B cell (primary cell): ENCODE measurements at regions not wholly inside any gene's neighbourhood (a gene's known extent, or its start where the extent isn't known, plus 50 kb on each side); places are given as distances from the start of the nearest gene placed in this dataset.

ENCODE experiments used
- ATAC-seq: fragments of 200-7000 bp; cut with Tn5 transposase; one replicate; pipeline ENCODE4 v1.10.0; 2021; ENCODE audit warnings: low read depth, mild to moderate bottlenecking, moderate number of reproducible peaks, moderate library complexity
- CTCF ChIA-PET: fragments of 350-600 bp; sonication (Branson Sonifier 250); formaldehyde crosslinking; loops from one replicate; lab custom pipeline; 2021; ENCODE audit warnings: antibody characterized with exemption, inconsistent platforms; lab: Charles Lee
- POLR2A ChIA-PET: fragments of 350-600 bp; sonication (Branson Sonifier 250); formaldehyde crosslinking; loops from one replicate; lab custom pipeline; 2021; ENCODE audit warnings: antibody characterized with exemption; lab: Charles Lee
- DNase-seq: peaks from one replicate; pipeline ENCODE4 v3.0.0; 2013
- H2AFZ ChIP-seq: 2 replicates; pipeline ENCODE4 v1.6.1; 2012; ENCODE audit warnings: mild to moderate bottlenecking, low read depth, low read length; ENCODE audit not compliant: insufficient read depth, poor library complexity, severe bottlenecking
- H3K27ac ChIP-seq, 2 donors: 1 replicate in 1 of 2; 2 replicates in 1 of 2; pipeline ENCODE4 v1.5.1; 2012 to 2013; ENCODE audit warnings: low read length in 2 of 2, mild to moderate bottlenecking in 2 of 2, moderate library complexity in 1 of 2
- H3K27me3 ChIP-seq, 4 experiments: fragments of 200-600 bp in 1 of 4; sonication (generic) in 1 of 4; replicated peaks in 1 of 4; 1 replicate in 2 of 4; 2 replicates in 2 of 4; pipeline versions ENCODE4 v1.6.1 to v1.7.0; 2013 to 2016; ENCODE audit warnings: low read length in 3 of 4, mild to moderate bottlenecking in 2 of 4, mixed read lengths in 1 of 4, moderate library complexity in 1 of 4; ENCODE audit not compliant: insufficient read depth in 4 of 4, control insufficient read depth in 3 of 4; ENCODE audit errors: control extremely low read depth in 1 of 4
- H3K36me3 ChIP-seq, 2 experiments: replicated peaks in 1 of 2; 1 replicate in 1 of 2; 2 replicates in 1 of 2; pipeline versions ENCODE4 v1.6.1 to v1.7.1; 2013; ENCODE audit warnings: low read length in 1 of 2; ENCODE audit not compliant: insufficient read depth in 2 of 2, control insufficient read depth in 1 of 2; ENCODE audit errors: control extremely low read depth in 1 of 2, extremely low read depth in 1 of 2
- H3K4me1 ChIP-seq, 2 donors: fragments of 200-600 bp in 1 of 2; sonication (generic) in 1 of 2; 1 replicate in 1 of 2; 2 replicates in 1 of 2; pipeline versions ENCODE4 v1.5.1 to v1.6.1; 2013 to 2017; ENCODE audit warnings: low read length in 2 of 2; ENCODE audit not compliant: control insufficient read depth in 2 of 2, insufficient read depth in 2 of 2
- H3K4me2 ChIP-seq: replicated peaks from 2 replicates; pipeline ENCODE3; 2012; ENCODE audit warnings: mild to moderate bottlenecking, low read depth, low read length; ENCODE audit not compliant: poor library complexity, severe bottlenecking
- H3K4me3 ChIP-seq, 5 experiments: fragments of 200-600 bp in 1 of 5; sonication (generic) in 1 of 5; 1 replicate in 3 of 5; 2 replicates in 2 of 5; pipeline versions ENCODE4 v1.5.1 to v1.7.0; 2011 to 2016; ENCODE audit warnings: low read length in 4 of 5, mild to moderate bottlenecking in 4 of 5, low read depth in 2 of 5, control low read depth in 1 of 5, moderate library complexity in 1 of 5; ENCODE audit not compliant: insufficient read depth in 1 of 5; ENCODE audit errors: control extremely low read depth in 1 of 5, extremely low read depth in 1 of 5
- H3K79me2 ChIP-seq: fragments of 200-600 bp; sonication (generic); one replicate; pipeline ENCODE4 v1.6.0; 2016; ENCODE audit warnings: low read length; ENCODE audit not compliant: control insufficient read depth, insufficient read depth
- H3K9ac ChIP-seq: fragments of 200-600 bp; sonication (generic); 2 replicates; pipeline ENCODE4 v1.6.1; 2017; ENCODE audit warnings: mild to moderate bottlenecking, low read length, moderate library complexity
- H3K9me3 ChIP-seq, 3 donors: one replicate each; pipeline versions ENCODE4 v1.6.1 to v1.7.1; 2013; ENCODE audit warnings: low read length in 2 of 3; ENCODE audit not compliant: control insufficient read depth in 2 of 3, insufficient read depth in 1 of 3; ENCODE audit errors: control extremely low read depth in 1 of 3
- H4K20me1 ChIP-seq: 2 replicates; pipeline ENCODE4 v1.6.0; 2012; ENCODE audit warnings: mild to moderate bottlenecking, low read length; ENCODE audit not compliant: insufficient read depth, control insufficient read depth, poor library complexity, severe bottlenecking
- H3K27ac Mint-ChIP-seq: one replicate; pipeline ENCODE4 v1.8.0; 2021; ENCODE audit warnings: mixed read lengths
- H3K27me3 Mint-ChIP-seq: one replicate; pipeline ENCODE4 v1.8.0; 2021; ENCODE audit warnings: mixed read lengths
- H3K4me1 Mint-ChIP-seq: one replicate; pipeline ENCODE4 v1.8.0; 2021; ENCODE audit warnings: mixed read lengths
- H3K4me3 Mint-ChIP-seq: one replicate; pipeline ENCODE4 v1.8.0; 2021; ENCODE audit warnings: mixed read lengths
- H3K9me3 Mint-ChIP-seq: one replicate; pipeline ENCODE4 v1.8.0; 2022; ENCODE audit warnings: mixed read lengths; ENCODE audit not compliant: insufficient read depth
- EZH2 ChIP-seq: IDR thresholded peaks from 2 replicates; pipeline ENCODE4 v1.6.1; 2012; ENCODE audit warnings: borderline replicate concordance, low read depth, mild to moderate bottlenecking, moderate library complexity, low read length; ENCODE audit not compliant: insufficient read depth, poor library complexity, severe bottlenecking
- WGBS: methylation state at CpG from one replicate; pipeline ENCODE4 v1.1.5; 2013; ENCODE audit warnings: missing lambda C conversion rate; ENCODE audit not compliant: insufficient coverage; 5-methylcytosine and 5-hydroxymethylcytosine counted together
- intact Hi-C: fragments of 100-400 bp; cut with micrococcal nuclease; formaldehyde crosslinking; loops from one replicate; pipeline ENCODE4 v1.10.0; 2022
- TF ChIP-seq, protein P1 (sequence below): fragments of 200-600 bp; IDR thresholded peaks from one replicate; pipeline ENCODE4 v1.8.0; 2022; ENCODE audit warnings: antibody characterized with exemption, mild to moderate bottlenecking

DNA sequence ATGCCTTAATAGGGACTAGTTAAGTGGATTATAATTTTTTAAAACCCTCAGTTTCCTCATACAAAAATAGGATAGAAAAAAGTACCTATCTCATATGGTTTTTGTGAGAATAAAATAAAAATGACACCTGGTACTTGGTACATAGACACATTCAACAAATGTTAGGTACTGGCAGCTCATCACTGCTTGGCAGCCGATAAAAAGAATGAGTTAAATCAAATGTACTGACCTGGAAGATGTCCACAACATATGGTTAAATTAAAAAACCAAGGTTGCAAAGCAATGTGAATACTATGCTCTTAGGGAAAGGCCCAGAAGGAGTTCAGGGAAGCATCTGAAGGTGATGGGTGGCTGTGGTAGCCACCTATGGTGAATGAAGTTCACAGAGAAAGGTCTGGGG, 64.9 kb upstream of the SMYD2 start:
- H3K27me3 ChIP-seq: peaks cover 0 to 10% (median 2%) of the 10 kb centered on the region in 4 experiments
- Mint-ChIP-seq H3K27me3 (peaks cover 29% of the 10 kb centered on the region), H3K9me3 (no peaks in the 10 kb centered on the region), H3K27ac (no peak overlapping the region), H3K4me3 (no peak overlapping the region), H3K4me1 (peaks cover 2% of the 10 kb centered on the region)
- H3K4me2 ChIP-seq: no peak overlapping the region
- no peak for DNase-seq
- ATAC-seq: no peak
- intact Hi-C loops: no loop called here
- H2AFZ ChIP-seq: no peak overlapping the region
- CTCF ChIA-PET: interaction anchor here (2.5 to 3.6 kb wide), 2 partner anchors 45 to 112 kb away, joined by 12 to 49 read pairs; no protein-coding TSS in a partner anchor
- no peak overlapping the region for H3K9ac ChIP-seq
- WGBS: no CpG with 5 or more reads among the region's 1 CpG
- no peak overlapping the region for H3K4me3 ChIP-seq
- H3K9me3 ChIP-seq: no peaks in the 10 kb centered on the region
- H3K36me3 ChIP-seq: no peaks in the 10 kb centered on the region
- no peak overlapping the region for H3K27ac ChIP-seq
- POLR2A ChIA-PET: no interaction called here
- no peak for TF ChIP-seq EZH2
- TF ChIP-seq, protein P1, sequence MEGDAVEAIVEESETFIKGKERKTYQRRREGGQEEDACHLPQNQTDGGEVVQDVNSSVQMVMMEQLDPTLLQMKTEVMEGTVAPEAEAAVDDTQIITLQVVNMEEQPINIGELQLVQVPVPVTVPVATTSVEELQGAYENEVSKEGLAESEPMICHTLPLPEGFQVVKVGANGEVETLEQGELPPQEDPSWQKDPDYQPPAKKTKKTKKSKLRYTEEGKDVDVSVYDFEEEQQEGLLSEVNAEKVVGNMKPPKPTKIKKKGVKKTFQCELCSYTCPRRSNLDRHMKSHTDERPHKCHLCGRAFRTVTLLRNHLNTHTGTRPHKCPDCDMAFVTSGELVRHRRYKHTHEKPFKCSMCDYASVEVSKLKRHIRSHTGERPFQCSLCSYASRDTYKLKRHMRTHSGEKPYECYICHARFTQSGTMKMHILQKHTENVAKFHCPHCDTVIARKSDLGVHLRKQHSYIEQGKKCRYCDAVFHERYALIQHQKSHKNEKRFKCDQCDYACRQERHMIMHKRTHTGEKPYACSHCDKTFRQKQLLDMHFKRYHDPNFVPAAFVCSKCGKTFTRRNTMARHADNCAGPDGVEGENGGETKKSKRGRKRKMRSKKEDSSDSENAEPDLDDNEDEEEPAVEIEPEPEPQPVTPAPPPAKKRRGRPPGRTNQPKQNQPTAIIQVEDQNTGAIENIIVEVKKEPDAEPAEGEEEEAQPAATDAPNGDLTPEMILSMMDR: no peak
- H4K20me1 ChIP-seq: no peaks in the 10 kb centered on the region
- H3K79me2 ChIP-seq: no peaks in the 10 kb centered on the region
- peaks cover 3% of the 10 kb centered on the region in 2 donors for H3K4me1 ChIP-seq

DNA sequence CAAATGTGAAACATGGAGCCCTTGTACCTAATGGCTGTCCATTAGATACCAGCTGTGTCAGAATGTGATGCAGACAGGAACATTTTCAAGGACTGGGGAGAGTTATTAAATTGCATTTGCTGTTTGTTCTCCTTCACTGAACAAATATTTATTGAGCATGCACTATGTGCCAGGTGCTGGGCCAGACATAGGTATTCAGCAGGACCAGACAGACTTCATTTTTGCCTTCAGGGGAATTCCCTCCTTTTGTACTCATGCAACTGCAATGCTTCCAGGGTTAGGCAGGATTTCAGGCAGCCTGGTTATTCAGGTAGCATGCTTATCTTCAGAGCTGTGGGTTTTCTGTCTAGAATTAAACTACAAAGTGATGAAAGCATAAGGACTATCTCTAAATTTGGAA, 64.2 kb upstream of the SMYD2 start:
- H3K27ac Mint-ChIP-seq: no peak overlapping the region
- ChIA-PET POLR2A (no interaction called here), CTCF (interaction anchor here (3.6 kb wide), 1 partner anchor 111 kb away, joined by 49 read pairs; no protein-coding TSS in a partner anchor)
- Histone ChIP-seq H3K9ac (no peak overlapping the region), H3K27me3 (peaks cover 0 to 10% (median 2%) of the 10 kb centered on the region in 4 experiments), H4K20me1 (no peaks in the 10 kb centered on the region), H3K9me3 (no peaks in the 10 kb centered on the region), H3K4me2 (no peak overlapping the region), H2AFZ (no peak overlapping the region), H3K79me2 (no peaks in the 10 kb centered on the region), H3K4me1 (peaks cover 3% of the 10 kb centered on the region in 2 donors), H3K36me3 (no peaks in the 10 kb centered on the region), H3K4me3 (no peak overlapping the region), H3K27ac (no peak overlapping the region)
- no peaks in the 10 kb centered on the region for H3K9me3 Mint-ChIP-seq
- intact Hi-C loops: no loop called here
- H3K4me1 Mint-ChIP-seq: peaks cover 2% of the 10 kb centered on the region
- no peak overlapping the region for H3K4me3 Mint-ChIP-seq
- TF ChIP-seq EZH2: no peak
- TF ChIP-seq, protein P1: no peak
- DNase-seq (no peak), ATAC-seq (no peak)
- H3K27me3 Mint-ChIP-seq: peaks cover 30% of the 10 kb centered on the region
